Muscle of arm (tissue), 1 donor: ENCODE measurements at regions not wholly inside any gene's neighbourhood (a gene's known extent, or its start where the extent isn't known, plus 50 kb on each side); places are given as distances from the start of the nearest gene placed in this dataset.
"Not testable (repeated sequence)": the region's sequence is repeated elsewhere in the genome, so short reads cannot be mapped to it uniquely, and the experiment has no call there.

Experiments
- DNase-seq: peaks from one replicate; pipeline ENCODE4 v3.0.0-alpha.2; 2013

- DNase-seq, result no peak
These were observed 399.7 kb downstream of the CPS1 start for GRCh38 chr2:210956101-210956500.

DNA sequence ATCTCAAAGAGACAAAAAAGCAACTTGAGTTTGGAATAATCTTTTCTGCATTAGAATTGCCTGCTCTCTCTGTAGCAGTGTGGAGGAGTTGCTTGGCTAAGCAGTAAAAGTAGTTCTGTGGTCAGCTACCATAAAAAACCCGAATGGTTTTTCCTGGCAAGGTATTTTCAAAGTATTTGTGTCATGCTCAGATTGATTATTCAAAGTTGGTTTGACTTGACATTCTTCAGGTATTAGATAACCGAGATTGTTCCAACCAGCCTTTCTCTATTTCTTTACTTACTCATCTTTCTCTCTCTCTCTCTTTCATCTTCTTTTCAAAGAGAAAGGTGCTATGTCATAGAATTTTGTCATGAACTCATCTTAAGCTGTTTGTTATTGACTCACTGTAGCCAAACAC is 404.9 kb downstream of the CPS1 start:
- no peak for DNase-seq

DNA sequence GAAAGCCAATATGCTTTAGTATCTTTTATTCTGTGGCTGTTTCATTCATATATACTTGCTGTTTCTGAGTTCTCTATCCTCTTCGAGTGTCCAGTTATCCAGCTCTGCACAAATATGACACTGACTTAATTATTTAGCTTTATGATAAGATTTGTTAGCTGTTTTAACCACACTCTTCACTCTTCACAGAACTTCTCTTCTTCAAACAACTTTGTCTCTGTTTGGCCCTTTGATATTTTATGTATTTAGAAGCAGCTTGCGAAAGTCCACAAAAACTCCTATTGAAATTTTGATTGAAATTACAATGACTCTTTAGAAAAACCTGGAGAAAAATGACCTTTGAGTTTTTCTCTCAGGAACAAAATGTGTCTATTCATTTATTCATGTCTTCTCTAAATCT is 407.0 kb downstream of the CPS1 start:
- DNase-seq, result no peak

- no peak for DNase-seq
These were observed 407.9 kb downstream of the CPS1 start for GRCh38 chr2:210964141-210964764.

GRCh38 chr2:210965472-210965871 is 409.1 kb downstream of the CPS1 start:
- no peak for DNase-seq

DNA sequence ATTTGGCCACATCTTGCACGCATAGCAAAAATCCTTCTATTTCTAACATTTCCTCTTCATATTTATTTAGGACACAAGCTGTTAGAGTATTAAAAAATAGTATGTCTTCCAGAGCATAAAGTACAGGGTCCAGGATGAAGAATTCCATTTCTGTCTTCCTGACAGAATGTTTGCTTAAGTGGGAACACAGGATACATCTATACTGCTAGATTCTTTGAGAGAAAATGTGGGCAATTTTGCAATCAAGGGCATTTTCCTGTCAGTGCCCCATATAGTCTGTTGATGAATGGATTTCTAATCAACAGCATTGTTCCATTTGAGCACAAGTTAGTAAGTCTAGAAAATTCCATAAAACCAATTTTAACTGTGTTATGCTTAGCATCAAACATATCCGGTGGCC is 409.9 kb downstream of the CPS1 start:
- no peak for DNase-seq

DNA sequence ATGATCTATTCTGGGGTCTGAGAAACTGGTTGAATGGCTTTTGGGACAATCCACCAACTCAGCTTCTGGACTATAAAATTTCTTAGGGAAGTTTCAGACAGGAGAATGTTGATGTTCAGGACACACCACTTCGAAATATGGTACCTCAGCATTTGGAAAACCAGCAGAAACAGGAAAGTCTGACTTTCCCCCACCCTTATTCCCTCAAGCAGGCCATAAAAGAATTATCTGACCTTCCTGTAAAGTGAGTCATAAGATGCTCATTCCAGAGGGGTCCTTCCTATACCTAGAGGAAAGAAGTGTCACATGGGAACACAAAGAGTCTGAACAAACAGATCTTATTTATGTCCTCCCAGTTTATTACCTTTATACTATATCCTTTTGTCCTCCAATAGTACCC is 415.0 kb downstream of the CPS1 start:
- no peak for DNase-seq

DNA sequence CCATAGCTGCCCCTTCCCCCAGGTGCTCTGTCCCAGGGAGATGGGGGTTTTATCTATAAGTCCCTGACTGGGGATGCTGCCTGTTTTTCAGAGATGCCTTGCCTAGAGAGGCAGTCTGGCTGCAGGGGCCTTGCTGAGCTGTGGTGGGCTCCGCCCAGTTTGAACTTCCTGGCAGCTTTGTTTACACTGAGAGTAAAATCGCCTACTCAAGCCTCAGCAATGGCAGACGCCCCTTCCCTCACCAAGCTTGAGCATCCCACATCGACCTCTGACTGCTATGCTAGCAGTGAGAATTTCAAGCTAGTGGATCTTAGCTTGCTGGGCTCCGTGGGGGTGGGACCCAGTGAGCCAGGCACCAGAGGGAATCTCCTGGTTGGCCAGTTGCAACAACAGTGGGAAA is 430.4 kb downstream of the CPS1 start:
- DNase-seq, result not testable (repeated sequence)

GRCh38 chr2:210991107-210991506 is 434.7 kb downstream of the CPS1 start:
- no peak for DNase-seq

- no peak for DNase-seq
These were observed 437.7 kb downstream of the CPS1 start for GRCh38 chr2:210994104-210994503.

DNA sequence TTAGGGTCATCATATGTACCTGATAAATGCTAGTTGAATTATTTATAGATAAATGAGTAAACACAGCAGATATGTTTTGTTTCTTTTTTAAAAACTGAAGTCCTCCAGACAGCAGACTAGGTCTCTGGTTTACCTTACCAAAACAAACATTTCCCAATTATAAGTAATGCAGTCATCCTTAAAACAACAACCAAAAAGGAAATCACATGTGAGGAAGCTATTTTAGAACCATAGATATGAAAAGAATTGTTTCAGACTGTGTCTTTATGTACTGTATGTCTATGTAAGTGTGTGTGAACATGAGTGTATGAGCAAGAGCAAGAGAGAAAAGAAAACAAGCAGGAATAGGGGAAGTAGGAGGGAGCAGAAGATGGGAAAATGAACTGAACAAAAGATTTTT is 441.0 kb downstream of the CPS1 start:
- no peak for DNase-seq

DNA sequence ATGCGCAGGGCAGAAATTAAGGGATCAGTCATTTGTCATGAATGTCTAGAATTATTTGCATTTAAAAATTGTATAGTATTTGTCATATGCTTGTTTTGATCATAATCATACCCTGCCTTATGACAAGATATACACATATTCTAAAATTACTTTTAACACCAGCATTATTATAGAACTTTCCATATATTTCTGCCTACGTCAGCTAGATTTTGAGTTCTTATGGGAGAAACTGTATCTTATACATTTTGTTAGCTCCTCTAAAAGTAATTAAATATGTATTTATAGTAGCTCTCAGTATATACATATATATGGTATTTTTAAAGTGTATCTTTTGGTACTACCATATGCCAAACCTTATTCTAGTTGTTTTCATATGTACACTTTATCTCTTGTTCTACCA is 441.9 kb downstream of the CPS1 start:
- no peak for DNase-seq

- peak; percentile 4 for DNase-seq
These were observed 458.0 kb downstream of the CPS1 start for GRCh38 chr2:211014376-211014775.

DNA sequence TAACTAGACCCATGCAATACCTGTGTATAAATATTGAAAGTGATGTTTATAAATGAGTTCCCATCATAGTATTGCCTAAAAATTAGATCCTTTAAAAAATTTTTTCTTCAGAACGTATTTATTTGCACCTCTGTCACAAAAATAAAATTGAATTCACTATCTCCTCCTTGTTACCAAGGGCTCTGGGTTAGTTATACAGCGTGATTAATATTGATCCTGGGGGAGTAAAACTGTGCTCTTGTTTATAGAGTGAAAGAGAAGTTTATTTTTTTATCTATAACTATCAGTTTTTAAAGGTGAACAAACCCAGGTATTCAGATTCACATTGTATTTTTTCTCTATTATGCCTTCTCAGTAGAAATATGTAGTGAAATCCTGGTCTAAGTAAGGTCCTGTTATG is 458.5 kb downstream of the CPS1 start:
- DNase-seq, result no peak

GRCh38 chr2:211025089-211025488 is 468.7 kb downstream of the CPS1 start:
- DNase-seq, result not testable (repeated sequence)

- no peak for DNase-seq
These were observed 469.7 kb downstream of the CPS1 start for GRCh38 chr2:211026109-211026508.

GRCh38 chr2:211027976-211028375 is 471.6 kb downstream of the CPS1 start:
- DNase-seq, result no peak

- no peak for DNase-seq
These were observed 477.4 kb downstream of the CPS1 start for GRCh38 chr2:211033765-211034164.

DNA sequence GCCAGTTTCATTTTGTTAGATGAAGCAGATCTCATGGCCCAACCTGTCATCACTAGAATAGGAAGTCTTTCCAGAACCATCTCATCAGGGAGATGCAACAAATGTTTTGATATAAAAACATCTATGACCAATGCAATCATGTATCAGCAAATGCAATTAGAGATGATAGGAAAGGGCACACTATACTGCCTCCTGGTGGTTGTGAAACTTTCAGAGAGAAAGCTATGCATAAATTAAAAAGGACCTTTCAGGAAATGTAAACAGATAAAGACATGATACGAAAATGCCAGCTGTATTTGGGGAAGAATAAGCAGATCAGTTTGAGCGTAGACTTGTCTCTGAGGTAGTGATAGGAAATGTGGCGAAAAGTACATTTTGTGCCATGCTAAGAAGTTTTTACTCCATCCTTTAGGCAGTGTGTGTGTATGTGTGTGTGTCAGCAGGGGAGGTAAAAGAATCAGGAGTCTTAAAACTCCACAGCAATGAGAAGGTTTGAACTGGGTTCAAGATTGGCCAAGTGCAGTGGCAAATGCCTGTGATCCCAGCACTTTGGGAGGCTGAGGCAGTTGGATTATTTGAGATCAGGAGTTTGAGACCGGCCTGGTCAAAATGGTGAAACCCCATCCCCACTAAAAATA is 479.3 kb downstream of the CPS1 start:
- DNase-seq, result peak; percentile 7

DNA sequence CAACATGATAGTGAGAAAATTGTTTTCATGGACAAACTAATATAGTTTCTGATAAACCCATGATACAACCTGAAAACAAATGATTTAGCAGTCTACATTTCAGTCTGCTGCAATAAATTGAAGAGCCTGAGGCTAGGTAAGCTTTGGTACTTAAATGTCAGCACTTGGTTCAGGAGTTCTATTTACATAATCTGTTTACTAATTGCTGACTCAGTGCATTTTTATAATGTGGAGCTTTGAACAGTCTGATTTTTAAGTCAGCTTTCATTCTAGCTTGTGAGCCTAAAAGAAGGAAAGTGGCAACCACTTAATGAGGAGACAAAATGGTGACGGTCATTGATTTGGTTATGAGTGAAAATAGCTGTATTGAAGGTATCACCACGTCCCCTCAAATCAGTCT is 488.6 kb downstream of the CPS1 start:
- DNase-seq, result no peak

GRCh38 chr2:211049321-211050018 is 493.1 kb downstream of the CPS1 start:
- DNase-seq, result no peak

- no peak for DNase-seq
These were observed 499.0 kb downstream of the CPS1 start for GRCh38 chr2:211055438-211055837.

DNA sequence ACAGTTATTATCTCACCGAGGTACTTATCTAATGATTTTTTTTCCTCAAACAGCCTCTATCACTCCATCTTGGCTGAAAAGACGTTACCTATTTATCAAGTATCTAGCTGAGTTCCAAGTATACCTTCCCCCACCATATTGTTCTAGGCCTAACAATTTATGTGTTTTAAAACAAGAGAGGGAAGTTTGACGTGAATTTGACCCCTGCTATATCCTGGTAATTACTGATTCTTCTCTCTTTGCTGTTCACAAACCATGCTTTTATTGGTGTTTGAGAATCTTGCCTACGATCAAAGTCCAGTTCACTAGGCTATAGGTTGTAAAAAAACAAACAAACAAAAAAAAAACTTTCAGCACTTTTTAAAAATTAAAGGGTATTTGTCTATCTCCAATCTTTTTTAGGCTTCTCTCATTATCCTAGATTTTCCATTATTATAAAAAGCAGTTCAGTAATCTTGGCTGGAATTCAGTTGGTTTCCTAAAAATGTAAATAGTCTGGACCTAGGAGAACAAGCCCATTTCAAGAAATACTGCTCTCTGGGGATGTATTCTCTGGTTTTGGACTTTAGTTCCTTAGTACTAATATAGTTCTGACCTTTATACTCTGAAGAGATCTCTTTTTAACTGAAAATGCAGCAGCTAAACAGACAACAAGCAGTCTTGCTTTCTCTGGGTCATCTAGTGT is 505.4 kb downstream of the CPS1 start:
- DNase-seq, result peak; percentile 15
